RWPE2 (cell line): ENCODE measurements at regions not wholly inside any gene's neighbourhood (a gene's known extent, or its start where the extent isn't known, plus 50 kb on each side); places are given as distances from the start of the nearest gene placed in this dataset.

Experiments used
- ATAC-seq: fragments of 200-7000 bp; cut with Tn5 transposase; 3 replicates; pipeline ENCODE4 v1.9.1; 2021; ENCODE audit warnings: low read depth
- DNase-seq: peaks from one replicate; pipeline ENCODE4 v3.0.0-alpha.2; 2020; ENCODE audit warnings: low spot score
- H3K27ac ChIP-seq: fragments of 450-650 bp; 2 replicates; pipeline ENCODE4 v1.5.1; 2017; ENCODE audit warnings: mild to moderate bottlenecking; ENCODE audit not compliant: poor library complexity, severe bottlenecking
- H3K27me3 ChIP-seq: fragments of 250-450 bp; sonication (Bioruptor Pico); 2 replicates; pipeline ENCODE4 v1.5.1; 2021; ENCODE audit warnings: mild to moderate bottlenecking, moderate library complexity; ENCODE audit not compliant: insufficient read depth, poor library complexity, severe bottlenecking
- H3K36me3 ChIP-seq: fragments of 250-450 bp; sonication (Bioruptor Pico); 2 replicates; pipeline ENCODE4 v1.5.1; 2020; ENCODE audit warnings: low read depth, mild to moderate bottlenecking, moderate library complexity
- H3K4me1 ChIP-seq: fragments of 250-450 bp; sonication (Bioruptor Pico); 2 replicates; pipeline ENCODE4 v1.5.1; 2021; ENCODE audit warnings: mild to moderate bottlenecking, moderate library complexity; ENCODE audit not compliant: insufficient read depth, poor library complexity, severe bottlenecking
- H3K4me3 ChIP-seq: fragments of 250-450 bp; sonication (Bioruptor Pico); 2 replicates; pipeline ENCODE4 v1.5.1; 2021; ENCODE audit warnings: mild to moderate bottlenecking, moderate library complexity; ENCODE audit not compliant: severe bottlenecking
- H3K9me3 ChIP-seq: fragments of 250-450 bp; sonication (Bioruptor Pico); 2 replicates; pipeline ENCODE4 v1.5.1; 2021; ENCODE audit warnings: mild to moderate bottlenecking, moderate library complexity; ENCODE audit not compliant: severe bottlenecking
- CTCF ChIP-seq: fragments of 450-650 bp; IDR thresholded peaks from one replicate; pipeline ENCODE4 v1.5.1; 2017; ENCODE audit warnings: mild to moderate bottlenecking, moderate library complexity; ENCODE audit not compliant: poor library complexity, severe bottlenecking

- Histone ChIP-seq H3K27me3 (peaks cover 3% of the 10 kb centered on the region), H3K9me3 (no peaks in the 10 kb centered on the region), H3K4me1 (no peaks in the 10 kb centered on the region), H3K27ac (no peak overlapping the region), H3K4me3 (no peak overlapping the region), H3K36me3 (no peaks in the 10 kb centered on the region)
- DNase-seq = no peak
- TF ChIP-seq CTCF = no peak
- no peak for ATAC-seq
Measured at GRCh38 chr1:175834597-175834996, 91.2 kb upstream of the TNR start.

GRCh38 chr1:175833951-175834350 lies 90.6 kb upstream of the TNR start:
- no peaks in the 10 kb centered on the region for H3K9me3 ChIP-seq
- DNase-seq (no peak), ATAC-seq (no peak)
- peaks cover 3% of the 10 kb centered on the region for H3K27me3 ChIP-seq
- no peak overlapping the region for H3K27ac ChIP-seq
- H3K4me1 ChIP-seq = no peaks in the 10 kb centered on the region
- H3K36me3 ChIP-seq = no peaks in the 10 kb centered on the region
- no peak for TF ChIP-seq CTCF
- H3K4me3 ChIP-seq = no peak overlapping the region

GRCh38 chr1:175833502-175833901 lies 90.1 kb upstream of the TNR start:
- DNase-seq (no peak), ATAC-seq (no peak)
- Histone ChIP-seq H3K27me3 (no peaks in the 10 kb centered on the region), H3K4me1 (no peaks in the 10 kb centered on the region), H3K9me3 (no peaks in the 10 kb centered on the region), H3K36me3 (no peaks in the 10 kb centered on the region), H3K4me3 (no peak overlapping the region), H3K27ac (no peak overlapping the region)
- no peak for TF ChIP-seq CTCF

GRCh38 chr1:175830500-175830899 lies 87.1 kb upstream of the TNR start:
- no peak for DNase-seq
- H3K9me3 ChIP-seq = peaks cover 2% of the 10 kb centered on the region
- no peaks in the 10 kb centered on the region for H3K36me3 ChIP-seq
- no peak overlapping the region for H3K4me3 ChIP-seq
- H3K27me3 ChIP-seq = no peaks in the 10 kb centered on the region
- no peak for TF ChIP-seq CTCF
- ATAC-seq = 0 out of 3 replicates have a peak, but pooled peaks have one; percentile 36
- no peaks in the 10 kb centered on the region for H3K4me1 ChIP-seq
- H3K27ac ChIP-seq = no peak overlapping the region

- H3K36me3 ChIP-seq = no peaks in the 10 kb centered on the region
- no peak overlapping the region for H3K27ac ChIP-seq
- TF ChIP-seq CTCF = no peak
- H3K9me3 ChIP-seq = peaks cover 2% of the 10 kb centered on the region
- no peaks in the 10 kb centered on the region for H3K4me1 ChIP-seq
- no peak overlapping the region for H3K4me3 ChIP-seq
- no peaks in the 10 kb centered on the region for H3K27me3 ChIP-seq
- ATAC-seq = no peak
- no peak for DNase-seq
Measured at GRCh38 chr1:175829845-175830244, 86.5 kb upstream of the TNR start.
